Fibroblast of the aortic adventitia (primary cell): ENCODE measurements at regions not wholly inside any gene's neighbourhood (a gene's known extent, or its start where the extent isn't known, plus 50 kb on each side); places are given as distances from the start of the nearest gene placed in this dataset.
"Not testable (repeated sequence)": the region's sequence is repeated elsewhere in the genome, so short reads cannot be mapped to it uniquely, and the experiment has no call there.

ENCODE experiments used
- DNase-seq: peaks from one replicate; pipeline ENCODE4 v3.0.0-alpha.2; 2010; ENCODE audit warnings: low read depth
- H3K4me3 ChIP-seq: 2 replicates; pipeline ENCODE4 v1.5.1; 2011; ENCODE audit warnings: low read depth, mild to moderate bottlenecking, control low read depth, low read length, moderate library complexity
- TF ChIP-seq, protein P1 (sequence below): IDR thresholded peaks from 2 replicates; pipeline ENCODE4 v1.5.1; 2011; ENCODE audit warnings: mild to moderate bottlenecking, low read length, control low read depth, inconsistent platforms; ENCODE audit not compliant: insufficient read depth

DNA sequence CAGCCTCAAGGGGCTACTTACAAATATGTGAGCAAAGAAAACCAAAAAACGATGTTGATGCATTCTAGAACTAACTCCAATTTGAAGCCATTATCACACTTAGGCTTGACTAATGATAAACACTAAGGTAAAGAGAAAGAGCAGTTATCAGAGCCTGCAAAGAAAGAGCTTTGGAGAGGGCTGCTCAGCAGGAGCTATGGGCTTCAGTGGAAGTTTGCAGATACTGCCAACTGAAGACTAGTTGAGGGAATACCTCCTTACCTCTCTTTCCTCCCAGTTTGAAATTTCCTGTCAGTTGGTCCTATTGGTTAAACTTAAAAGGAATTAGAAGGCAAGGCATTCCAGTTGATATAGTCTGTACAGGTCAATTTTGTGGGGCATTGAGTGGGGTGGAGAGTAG, 498.1 kb upstream of the POT1 start:
- TF ChIP-seq, protein P1, sequence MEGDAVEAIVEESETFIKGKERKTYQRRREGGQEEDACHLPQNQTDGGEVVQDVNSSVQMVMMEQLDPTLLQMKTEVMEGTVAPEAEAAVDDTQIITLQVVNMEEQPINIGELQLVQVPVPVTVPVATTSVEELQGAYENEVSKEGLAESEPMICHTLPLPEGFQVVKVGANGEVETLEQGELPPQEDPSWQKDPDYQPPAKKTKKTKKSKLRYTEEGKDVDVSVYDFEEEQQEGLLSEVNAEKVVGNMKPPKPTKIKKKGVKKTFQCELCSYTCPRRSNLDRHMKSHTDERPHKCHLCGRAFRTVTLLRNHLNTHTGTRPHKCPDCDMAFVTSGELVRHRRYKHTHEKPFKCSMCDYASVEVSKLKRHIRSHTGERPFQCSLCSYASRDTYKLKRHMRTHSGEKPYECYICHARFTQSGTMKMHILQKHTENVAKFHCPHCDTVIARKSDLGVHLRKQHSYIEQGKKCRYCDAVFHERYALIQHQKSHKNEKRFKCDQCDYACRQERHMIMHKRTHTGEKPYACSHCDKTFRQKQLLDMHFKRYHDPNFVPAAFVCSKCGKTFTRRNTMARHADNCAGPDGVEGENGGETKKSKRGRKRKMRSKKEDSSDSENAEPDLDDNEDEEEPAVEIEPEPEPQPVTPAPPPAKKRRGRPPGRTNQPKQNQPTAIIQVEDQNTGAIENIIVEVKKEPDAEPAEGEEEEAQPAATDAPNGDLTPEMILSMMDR = no peak
- H3K4me3 ChIP-seq = no peak overlapping the region
- no peak for DNase-seq

DNA sequence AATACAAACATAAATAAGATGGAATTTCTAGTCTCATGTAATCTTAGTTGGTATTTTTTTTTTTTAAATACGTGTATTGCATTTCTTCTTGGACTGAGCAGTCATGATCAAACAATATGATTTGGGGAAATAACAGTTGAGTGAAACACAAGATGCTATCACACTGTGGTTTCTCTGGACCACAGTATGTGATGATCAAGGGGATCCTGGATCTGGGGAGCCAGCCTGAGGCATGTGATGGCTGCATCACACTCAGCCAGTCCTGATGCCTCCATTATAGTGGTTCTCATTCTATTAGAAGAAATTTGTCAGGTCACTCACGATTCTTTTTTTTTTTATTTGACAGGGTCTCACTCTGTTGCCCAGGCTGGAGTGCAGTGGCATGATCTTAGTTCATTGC, 495.9 kb upstream of the POT1 start:
- no peak for DNase-seq
- no peak overlapping the region for H3K4me3 ChIP-seq
- TF ChIP-seq, protein P1 = no peak

DNA sequence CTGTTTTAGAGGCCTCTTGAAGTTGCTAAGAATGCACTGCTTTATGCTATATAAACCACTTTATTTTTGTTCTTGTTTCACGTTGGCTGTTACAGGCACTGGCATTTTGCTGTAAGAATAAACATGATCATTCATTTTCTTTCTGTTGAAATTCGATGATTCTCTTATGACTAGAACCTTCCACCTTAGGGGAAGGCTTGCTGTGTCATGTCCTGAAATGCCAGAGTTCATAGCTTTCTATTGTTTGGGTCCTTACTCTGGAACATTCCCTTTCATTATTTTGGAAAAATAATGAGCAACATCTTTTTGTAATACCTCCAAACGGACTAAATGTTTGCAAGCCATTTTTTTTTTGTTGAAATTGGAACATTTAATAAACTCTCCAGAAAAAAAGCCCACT, 495.1 kb upstream of the POT1 start:
- DNase-seq = peak; percentile 2
- TF ChIP-seq, protein P1 = no peak
- no peak overlapping the region for H3K4me3 ChIP-seq

DNA sequence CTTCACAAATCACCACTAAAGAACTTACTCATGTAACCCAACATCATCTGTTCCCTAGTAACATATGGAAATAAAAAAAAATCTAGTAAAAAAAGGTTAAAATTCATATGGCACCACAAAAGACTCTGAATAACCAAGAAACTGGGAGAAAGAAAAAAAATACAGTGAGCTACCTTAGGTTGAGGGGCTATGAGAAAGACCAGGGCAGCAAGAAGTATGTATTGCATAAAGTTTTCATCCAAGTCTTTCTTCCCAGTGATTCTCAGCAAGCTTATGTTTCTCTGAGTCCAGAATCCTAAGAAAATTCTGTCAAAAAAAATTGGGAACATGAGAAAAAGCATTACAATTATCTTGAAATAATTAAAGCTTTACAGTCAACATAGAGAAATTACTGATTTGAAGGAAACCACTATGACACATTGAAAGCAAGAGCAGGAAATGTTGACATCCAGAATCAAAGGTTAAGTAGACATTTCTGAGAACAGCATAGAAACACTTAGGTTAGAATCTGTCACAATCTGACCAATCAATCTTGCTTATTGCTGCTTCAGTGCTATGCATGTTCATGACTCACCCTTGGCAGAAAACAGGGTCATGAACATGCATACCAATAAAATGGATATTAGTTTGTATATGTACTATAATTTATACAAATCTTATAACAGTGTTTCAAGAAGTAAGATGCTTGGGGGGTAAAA, 494.0 kb upstream of the POT1 start:
- peak; percentile 37 for DNase-seq
- H3K4me3 ChIP-seq = no peak overlapping the region
- TF ChIP-seq, protein P1 = no peak

DNA sequence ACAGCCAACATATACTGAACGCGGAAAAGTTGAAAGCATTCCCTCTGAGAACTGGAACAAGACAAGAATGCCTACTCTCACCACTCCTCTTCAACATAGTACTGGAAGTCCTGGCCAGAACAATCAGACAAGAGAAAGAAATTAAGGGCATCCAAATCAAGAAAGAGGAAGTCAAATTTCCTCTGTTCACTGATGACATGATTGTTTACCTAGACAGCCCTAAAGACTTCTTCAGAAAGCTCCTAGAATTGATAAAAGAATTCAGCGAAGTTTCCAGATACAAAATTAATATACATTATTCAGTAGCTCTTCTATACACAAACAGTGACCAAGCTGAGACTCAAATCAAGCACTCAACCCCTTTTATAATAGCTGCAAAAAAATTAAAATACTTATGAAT, 491.8 kb upstream of the POT1 start:
- not testable (repeated sequence) for DNase-seq, H3K4me3 ChIP-seq

DNA sequence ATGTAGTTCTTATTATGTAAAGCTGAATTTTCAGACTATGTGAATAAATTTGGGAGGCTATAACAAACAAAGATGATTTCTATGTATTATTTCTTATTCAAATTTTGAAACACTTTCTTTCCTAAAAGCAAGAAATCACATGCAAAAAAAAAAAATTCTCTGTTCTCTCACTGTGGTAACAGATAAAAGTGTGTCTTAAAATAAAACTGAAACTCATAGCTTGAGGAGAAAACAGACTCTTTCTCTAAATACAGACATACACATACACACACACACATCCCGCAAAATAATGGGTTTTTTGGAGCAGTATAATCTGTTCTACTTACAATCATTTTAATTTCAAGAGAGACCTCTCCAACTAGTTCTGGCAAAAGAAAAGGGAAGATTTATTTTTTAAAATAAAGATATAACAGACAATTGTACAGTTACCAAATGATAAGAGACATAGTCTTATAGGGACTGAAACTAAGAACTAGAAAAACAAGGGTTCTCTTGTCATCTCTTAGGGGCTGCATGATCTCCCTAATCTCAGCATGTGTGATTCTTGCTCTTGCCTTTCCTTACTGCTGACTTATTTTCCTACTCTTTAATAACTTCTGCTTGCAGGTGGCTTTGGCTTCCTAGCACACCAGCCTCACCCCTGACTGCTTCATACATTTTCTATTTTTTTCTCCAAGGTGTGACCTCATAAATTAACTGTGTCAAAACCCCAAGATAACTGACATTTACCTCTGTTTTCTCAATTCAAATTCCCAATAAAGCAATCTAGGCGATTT, 483.5 kb upstream of the POT1 start:
- no peak overlapping the region for H3K4me3 ChIP-seq
- DNase-seq = no peak
- TF ChIP-seq, protein P1 = no peak

DNA sequence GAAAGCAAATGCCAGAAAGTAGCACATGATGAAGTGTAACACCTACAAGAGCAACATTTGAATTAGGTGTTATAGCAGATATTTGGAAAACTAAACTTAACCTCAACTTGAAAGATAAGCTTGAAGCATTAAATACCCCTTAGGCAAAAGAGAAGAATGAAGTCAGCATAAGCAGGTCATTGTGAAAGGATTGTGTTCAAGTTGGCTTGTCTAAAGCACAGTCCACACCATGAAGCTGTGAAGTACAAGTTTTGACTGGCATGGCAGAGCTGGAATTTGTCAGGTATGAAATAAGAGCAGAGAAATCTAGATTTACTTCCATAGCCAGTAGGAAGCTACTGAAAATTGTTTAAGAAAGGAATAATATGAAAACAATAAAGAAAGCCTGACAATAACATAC, 480.3 kb upstream of the POT1 start:
- H3K4me3 ChIP-seq = no peak overlapping the region
- no peak for DNase-seq
- TF ChIP-seq, protein P1 = no peak
